GM10248 (cell line): ENCODE measurements at regions not wholly inside any gene's neighbourhood (a gene's known extent, or its start where the extent isn't known, plus 50 kb on each side); places are given as distances from the start of the nearest gene placed in this dataset.

Experiments used
- CTCF ChIA-PET: fragments of 300-600 bp; sonication (Branson Sonifier 250); formaldehyde crosslinking; extraction: SDS; loops from one replicate; lab custom pipeline; 2021; ENCODE audit warnings: antibody characterized with exemption; lab: Yijun Ruan, JAX
- POLR2A ChIA-PET: fragments of 350-650 bp; sonication (Branson Sonifier 250); formaldehyde crosslinking; extraction: SDS; loops from one replicate; lab custom pipeline; 2020; ENCODE audit warnings: antibody characterized with exemption; lab: Yijun Ruan, JAX
- DNase-seq: peaks from one replicate; pipeline ENCODE4 v3.0.0; 2012; ENCODE audit errors: extremely low spot score
- CTCF ChIP-seq: IDR thresholded peaks from 2 replicates; pipeline ENCODE4 v1.5.1; 2012; ENCODE audit warnings: mild to moderate bottlenecking, low read depth; ENCODE audit errors: extremely low read depth, missing control alignments, control extremely low read depth

DNA sequence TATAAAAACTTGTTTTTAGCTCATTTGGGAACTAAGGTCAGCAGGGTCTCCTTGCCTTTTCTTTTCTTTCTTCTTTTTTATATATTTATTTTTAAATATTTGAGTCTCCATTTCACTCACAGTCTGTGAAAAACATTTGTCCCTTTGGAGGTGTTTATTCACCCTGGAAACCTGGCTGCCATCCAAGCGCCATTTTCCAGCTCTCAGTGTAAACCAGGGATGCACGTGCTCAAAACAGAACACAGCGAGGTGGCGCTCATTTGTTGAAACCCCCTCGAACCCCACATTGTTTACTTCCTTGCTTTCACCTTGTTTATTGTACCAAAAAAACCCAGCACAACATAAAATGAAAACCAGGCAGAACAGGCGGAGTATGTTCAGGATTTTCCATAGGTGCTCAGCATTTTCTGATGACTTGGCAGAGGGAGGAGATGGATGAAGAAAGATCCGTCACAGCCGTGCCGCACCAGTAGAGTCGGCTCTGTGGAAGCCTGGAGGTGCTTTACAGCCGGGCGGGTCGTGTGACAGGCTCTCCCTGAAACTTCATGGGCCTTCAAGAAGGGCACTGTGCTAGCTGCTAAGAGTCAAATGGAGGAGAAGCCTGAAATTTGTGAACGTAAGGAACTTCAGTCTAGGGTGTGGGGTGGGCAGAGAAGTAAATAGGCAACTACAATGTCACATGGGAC is 284.4 kb downstream of the FOXL1 start:
- POLR2A ChIA-PET, result no interaction called here
- CTCF ChIA-PET, result no interaction called here
- DNase-seq, result no peak
- no peak for TF ChIP-seq CTCF

DNA sequence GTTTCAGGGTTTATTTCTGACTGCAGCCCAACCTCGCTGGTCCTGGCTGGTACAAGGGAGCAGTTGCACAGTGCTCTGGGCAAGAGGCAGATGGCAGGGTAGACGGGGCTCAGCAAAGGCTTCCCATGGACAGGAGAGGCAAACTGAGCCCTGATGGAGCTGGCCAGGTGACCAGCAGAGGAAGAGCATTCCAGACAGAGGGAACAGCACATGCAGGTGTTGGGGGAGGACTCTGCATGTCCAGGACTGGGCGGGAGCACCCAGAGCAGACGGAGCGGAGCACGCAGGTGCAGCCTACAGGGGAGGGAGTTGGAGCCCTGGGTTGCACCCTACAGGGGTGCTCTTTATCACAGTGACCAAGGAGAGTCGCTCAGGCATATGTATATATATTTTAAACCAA is 285.3 kb downstream of the FOXL1 start:
- ChIA-PET CTCF (no interaction called here), POLR2A (no interaction called here)
- no peak for TF ChIP-seq CTCF
- no peak for DNase-seq

GRCh38 chr16:86864586-86864985 is 286.2 kb downstream of the FOXL1 start:
- ChIA-PET POLR2A (no interaction called here), CTCF (no interaction called here)
- TF ChIP-seq CTCF, result no peak
- DNase-seq, result no peak

DNA sequence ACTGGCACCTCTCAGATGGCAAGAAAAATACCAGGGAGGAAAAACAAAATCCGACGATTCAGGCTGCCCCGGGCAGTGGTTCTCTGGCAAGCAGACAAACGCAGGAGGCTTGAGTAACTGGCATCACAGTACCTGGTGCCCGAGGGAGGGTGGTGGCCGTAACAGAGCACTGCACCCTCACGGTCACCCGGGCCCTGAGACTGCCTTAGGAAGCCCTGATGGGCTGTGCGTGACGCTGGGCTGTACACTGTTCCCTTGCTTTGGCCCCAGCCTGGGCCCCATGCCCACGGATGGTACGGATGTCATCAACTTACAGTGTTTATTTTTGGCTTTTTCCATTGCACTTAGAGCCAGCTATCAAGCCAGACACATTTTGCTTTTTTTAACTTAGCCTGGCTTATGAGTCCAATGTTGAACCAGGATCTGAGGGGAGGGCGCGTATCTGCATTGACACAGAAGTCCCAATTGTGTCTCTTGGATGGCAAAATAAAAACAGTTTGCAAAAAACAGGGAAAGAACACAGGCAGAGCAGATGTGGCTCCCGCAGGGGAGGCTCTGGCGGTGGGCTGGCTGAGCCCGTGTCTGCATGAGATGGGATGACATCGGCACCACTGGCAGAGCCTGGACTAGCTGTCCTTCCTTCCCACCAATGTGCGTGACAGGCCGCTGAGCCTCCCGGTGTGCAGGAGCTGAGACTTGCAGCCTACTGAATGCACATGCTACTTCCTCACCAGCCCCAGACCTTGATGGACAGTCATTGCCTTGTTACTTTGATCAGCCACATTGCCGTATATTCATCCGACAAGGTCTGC is 287.7 kb downstream of the FOXL1 start:
- CTCF ChIA-PET, result no interaction called here
- POLR2A ChIA-PET, result no interaction called here
- TF ChIP-seq CTCF, result no peak
- DNase-seq, result no peak

DNA sequence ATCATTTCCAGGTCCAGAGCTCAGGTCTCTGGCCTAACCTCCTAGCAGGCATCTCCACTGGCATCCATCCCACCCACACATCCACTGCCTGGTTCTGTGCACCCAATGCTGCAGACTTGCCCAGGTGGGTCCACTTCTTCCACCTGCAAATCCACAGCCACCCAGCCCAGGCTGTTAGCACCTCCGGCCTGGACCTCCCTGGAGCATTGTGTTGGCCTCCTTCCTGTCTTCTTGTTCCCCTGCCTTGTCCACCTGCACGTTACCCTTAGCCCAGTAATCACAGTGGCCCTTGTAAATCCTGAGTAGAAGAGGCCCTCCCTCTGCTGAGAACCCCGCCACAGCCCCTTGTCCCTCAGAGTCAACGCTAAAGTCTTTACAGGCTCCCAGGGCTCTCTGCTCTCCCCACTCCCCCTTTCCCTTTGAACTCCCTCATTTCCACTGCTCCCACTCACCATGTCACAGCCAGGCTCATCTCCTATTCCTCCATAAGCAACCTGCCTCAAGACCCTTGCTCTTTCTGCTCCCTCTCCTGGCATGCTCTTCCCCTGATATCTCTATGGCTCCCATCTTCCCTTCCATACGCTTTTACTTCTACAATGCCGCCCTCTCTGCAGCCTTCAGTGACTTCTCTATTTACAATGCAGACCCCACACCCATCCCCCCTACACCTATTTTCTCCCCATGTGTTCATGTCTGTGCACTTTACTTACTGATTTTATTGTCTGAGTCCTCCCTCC is 288.8 kb downstream of the FOXL1 start:
- no peak for TF ChIP-seq CTCF
- CTCF ChIA-PET, result no interaction called here

DNA sequence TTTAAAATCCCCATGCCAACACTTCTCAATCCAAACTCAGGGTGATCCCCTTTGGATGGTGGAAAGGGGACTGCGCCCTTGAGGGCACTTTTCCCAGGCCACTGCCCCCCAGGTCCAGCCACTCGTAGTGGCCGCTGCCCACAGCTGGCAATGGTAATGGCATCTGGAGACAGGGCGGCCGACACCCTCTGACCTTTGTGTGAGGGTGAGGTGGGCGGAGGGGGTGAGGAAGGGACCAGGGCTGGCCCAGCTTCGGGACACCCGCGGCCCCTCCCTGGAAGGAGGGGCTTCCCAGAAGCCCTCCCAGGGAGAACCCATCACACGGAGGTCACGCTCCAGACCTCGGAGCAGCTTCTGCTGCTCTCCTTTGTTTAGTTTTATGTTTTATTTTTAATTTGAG is 289.7 kb downstream of the FOXL1 start:
- DNase-seq, result no peak
- no peak for TF ChIP-seq CTCF
- CTCF ChIA-PET, result no interaction called here
- POLR2A ChIA-PET, result no interaction called here

More for the DNA sequence above, 288.8 kb downstream of the FOXL1 start:
- POLR2A ChIA-PET, result no interaction called here
- no peak for DNase-seq
